Right forelimb (tissue), 1 donor: ENCODE measurements at regions not wholly inside any gene's neighbourhood (a gene's known extent, or its start where the extent isn't known, plus 50 kb on each side); places are given as distances from the start of the nearest gene placed in this dataset.

ENCODE experiments used
- DNase-seq: peaks from one replicate; pipeline ENCODE4 v3.0.0-alpha.2; 2018

DNA sequence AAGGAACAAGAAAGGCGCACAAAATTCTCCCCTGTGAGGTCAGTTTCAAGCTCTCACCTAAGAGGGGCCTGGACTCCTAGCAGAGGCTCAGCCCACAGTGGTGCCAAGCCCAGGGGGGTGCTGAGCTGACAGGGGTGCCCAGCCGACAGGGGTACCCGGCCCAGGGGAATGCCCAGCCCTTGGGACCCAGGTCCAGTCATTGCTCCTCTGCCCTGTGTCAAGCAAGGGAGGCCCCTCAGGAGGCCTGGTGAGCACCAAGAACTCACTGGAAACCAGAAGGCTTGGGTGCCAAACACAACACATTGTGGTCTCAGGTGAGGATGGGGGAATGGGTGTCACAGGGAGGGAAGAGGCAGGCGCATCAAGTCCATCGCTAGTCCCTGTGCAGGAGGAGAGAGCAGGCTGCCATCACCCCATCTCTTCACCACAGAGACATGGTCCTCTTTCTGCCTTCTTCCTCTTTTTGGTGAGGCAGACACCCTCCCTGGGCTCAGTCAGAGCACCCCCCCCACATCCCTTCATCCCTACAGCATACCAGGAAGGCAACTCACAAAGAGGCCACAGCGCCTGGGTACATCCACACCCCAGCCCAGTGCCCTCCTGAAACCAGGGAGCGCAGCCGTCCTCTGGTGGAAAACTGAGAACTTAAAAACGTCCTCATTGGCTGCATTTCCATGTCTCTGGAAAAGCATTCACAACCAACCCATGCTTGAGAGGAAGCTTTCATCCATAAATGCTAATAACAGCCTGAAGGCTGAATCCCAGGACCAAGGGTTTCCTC lies 111.3 kb downstream of the BANF2 start:
- no peak for DNase-seq

DNA sequence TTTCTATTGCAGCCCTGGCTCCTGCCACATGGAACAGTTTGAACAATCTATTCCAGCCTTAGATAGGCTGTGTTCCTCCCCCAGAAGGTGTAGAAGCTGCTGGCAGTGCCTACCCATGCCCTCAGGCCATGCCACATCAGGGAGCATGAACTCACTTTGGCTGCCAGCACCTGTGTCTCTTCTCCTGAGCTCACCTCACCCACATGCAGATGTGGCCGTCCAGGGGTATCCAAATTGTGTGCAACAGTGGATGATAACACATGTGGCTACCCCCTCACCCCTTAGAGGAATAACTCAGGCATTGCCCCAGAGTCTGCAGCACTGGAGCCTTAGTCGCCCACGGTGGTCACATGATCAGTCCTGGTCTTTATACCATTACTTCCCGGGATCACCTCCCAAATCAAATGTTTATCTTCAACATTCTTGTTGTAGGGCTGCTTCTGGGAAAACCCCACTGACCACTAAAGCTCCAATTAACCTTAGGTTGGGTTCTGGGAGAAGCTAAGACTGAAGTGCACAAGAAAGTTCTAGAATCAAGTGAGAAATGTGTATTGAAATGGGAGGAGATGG lies 110.4 kb downstream of the BANF2 start:
- no peak for DNase-seq

DNA sequence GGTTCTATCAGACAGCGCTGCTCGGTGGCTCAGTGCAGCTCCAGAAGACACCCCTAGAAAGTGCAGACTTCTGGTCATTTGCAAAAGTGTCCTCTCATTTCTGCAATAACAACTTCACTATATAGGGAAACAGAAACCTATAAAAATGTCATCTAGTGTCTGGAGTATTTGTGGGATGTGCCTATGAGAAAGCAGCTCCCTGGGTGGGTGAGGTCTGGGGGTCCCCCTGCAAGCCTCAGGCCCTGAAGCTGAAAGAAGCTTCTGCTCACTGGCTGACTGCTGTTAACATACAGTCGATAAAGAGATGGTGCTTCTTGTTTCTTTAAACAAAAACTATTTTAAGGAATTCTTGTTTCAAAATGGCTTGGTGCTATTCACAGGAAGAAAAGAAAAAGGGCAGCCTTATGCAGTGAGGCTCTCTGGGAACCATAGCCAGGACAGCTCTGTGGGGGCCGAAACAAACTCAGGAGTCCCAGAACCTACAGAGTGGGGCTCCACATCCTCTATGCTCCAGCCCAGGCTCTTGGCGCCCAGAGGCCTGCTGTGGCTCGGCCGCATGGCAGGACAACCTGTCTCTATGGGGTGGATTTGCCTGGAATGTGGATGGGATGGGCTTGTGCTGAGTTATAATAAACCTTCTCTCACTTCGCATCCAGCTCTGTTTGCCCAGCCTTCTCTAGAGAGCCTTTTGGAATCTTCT lies 109.7 kb downstream of the BANF2 start:
- DNase-seq, result no peak

DNA sequence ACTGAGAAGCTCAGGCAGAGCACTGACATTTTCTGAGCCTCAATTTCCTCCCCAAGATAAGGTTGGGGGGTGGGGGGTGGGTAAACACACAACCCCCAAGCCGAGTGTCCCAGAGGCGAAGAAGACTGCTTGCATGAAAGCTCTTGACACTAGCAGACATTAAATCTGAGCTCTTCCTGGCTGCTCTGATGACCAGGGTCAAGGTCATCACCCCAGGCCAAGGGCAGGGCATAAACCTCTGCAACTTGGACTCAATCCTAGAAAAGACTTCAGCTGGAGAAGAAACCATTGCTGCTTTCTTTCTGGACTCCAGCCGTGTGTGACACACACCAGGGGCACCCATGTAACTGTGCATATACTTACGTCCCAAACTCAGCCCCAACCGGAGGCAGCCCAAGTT lies 109.0 kb downstream of the BANF2 start:
- DNase-seq, result no peak

DNA sequence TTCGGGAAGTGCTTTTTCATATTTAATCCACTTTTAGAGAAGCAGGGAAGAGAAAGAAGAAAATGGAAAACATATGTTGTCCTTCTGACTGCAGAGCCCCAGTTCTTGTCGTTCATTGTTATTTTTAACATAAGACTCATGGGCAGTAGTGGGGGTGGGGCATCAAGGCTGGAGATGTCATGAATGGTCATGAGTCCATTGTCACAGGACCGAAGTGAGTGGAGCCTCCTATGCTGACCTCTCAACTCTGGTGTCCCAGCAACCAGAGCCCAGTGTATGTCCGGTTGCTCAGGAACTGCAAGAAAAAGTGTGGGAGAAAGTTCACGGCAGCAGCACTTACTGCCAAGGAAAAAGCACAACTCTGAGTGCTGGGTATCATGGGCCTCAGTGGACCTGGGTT lies 108.6 kb downstream of the BANF2 start:
- peak; percentile 66 for DNase-seq

DNA sequence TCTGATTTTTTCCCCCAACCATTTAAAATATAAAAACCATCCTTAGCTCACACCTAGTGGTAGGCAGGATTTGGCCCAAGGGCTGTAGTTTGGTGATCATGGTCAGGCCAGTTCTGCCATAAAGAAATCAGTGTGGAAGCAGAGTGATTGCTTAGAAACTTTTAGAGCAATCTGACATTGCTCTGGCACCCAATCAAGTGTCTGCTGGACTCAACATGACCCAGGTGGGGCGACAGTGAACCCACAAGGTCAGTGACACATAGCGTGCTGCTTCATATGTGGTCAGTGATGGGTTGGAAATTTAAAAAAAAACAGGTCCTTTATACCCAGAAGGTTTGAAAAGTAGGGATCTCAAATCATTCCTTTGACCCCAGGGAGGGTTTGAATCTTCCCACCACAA lies 107.9 kb downstream of the BANF2 start:
- no peak for DNase-seq

DNA sequence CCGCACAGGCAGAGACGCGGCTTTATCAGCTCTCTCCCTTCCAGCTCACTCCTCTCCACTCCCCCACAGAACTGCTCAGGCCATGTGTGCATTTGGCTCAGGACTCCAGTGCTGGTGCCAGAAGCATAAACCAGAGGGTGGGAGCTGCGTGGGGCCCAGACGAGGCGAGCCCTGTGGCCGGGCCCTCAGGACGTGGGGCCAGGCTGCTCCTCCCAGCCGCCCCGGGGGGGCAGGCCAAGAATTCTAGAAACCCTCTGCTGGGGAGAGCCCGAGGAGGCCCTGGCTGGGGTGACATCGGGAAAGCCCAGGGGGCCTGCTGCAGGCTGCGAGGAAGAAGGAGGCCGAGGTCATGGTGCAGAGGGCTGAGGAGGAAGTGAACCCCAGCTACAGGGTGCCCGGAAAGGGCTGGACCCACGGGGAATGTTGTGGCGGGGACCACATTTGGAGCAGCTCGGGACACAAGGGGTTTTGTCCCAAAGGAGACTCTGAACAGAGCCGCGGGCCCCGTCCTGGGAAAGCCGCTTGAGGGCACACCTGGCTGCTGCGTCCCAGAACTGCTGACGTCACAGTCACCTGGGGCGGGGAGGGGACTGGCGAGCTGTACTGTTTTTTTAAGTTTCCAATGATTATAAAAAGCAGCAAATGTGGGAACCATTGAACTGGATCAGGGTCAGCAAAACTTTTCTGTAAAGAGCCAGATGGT lies 107.1 kb downstream of the BANF2 start:
- DNase-seq, result peak; percentile 93

DNA sequence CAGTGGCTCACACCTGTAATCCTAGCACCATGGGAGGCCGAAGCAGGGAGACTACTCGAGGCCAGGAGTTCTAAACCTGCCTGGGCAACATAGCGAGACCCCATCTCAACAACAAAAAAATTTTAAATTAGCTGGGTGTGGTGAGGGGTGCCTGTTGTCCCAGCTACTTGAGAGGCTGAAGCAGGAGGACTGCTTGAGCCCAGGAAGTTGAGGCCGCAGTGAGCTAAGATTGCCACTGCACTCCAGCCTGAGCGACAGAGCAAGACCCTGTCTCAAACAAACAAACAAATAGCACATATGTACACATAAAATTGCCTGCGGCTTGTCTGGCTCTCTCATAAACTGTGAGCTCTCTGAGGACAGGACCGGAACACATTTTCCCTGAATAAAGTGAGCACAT lies 106.3 kb downstream of the BANF2 start:
- no peak for DNase-seq

DNA sequence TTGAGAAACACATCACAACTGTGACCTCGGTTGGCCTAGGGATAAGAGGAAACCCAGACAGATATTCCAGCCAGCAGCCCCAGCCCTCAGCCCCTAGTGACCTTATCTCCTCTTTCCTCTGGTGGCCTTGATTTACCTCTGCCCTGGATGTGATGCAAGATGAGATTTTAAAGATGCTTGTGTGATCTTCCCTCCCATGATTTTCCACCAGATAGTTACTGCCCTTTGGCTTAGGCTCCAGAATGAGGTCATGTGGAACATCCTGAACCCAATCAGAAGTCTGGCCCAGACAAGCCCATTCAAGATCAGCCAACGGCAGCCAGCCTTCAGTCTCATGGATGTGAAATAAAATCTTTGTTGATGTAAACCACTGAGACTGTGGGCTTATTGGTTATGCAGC lies 104.0 kb downstream of the BANF2 start:
- DNase-seq, result no peak

DNA sequence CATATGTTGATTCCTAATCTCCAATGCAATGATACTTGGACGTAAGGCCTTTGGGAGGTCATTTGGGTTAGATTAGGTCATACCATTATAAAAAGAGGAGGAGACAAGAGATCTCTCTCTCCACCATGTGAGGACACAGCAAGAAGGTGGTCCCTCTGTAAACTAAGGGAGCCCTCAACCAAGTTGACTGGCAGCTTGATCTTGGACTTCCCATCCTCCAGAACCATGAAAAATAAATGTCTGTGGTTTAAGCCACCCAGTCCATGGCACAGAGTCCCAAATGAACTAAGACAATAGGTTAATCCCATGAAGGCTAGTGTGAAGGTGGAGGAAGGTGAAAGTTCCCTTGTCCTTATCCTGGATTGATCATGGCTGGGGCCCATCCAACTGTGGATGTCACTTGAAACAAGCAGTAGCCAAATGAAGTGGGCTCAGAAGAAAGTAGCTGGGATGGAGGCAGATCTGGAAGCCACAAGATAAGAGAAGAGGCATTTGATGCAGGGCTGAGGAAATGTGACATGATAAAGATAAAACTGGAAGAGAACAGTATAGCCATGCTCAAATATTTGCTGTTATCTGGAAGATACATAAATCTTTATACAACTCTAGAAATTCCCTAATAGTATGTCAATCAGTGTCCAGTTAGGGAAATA lies 99.9 kb downstream of the BANF2 start:
- no peak for DNase-seq

DNA sequence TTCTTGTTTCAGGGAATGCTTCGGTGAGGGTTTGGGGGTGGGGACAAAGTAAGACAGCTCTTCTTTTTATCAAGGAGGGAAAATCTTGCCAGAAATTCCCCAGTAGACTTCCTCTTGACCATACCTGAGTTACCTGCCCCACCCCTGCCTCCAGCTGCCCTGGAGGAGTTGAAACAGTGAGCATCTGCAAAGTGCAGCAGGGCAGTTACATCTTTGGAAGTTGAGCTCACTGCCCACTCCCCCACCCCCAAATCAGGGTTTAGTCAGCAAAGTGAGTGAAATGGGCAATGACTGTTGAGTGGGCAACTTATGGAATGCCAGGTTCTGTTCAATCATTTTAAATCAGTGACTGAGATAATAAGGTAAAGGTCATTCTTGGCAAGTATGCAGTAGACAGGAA lies 98.8 kb downstream of the BANF2 start:
- no peak for DNase-seq

DNA sequence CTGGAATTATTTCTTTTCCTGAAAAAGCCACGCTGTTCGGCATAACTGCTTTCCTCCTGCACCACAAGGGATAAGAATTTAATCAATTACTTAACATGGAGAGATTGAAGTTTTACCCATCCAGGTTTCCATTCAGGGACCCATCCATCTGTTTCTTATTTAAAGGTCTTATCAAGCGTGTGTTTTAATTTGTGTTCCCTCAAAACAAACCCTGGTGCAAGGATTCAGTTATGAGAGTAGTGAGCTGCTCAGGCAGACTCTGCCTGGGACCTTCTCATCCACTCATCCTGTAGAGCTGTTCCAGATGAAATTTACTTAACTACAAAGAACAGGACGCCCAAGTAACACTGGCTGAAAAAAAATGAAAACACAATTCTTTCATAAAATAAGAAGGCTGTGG lies 97.8 kb downstream of the BANF2 start:
- no peak for DNase-seq

DNA sequence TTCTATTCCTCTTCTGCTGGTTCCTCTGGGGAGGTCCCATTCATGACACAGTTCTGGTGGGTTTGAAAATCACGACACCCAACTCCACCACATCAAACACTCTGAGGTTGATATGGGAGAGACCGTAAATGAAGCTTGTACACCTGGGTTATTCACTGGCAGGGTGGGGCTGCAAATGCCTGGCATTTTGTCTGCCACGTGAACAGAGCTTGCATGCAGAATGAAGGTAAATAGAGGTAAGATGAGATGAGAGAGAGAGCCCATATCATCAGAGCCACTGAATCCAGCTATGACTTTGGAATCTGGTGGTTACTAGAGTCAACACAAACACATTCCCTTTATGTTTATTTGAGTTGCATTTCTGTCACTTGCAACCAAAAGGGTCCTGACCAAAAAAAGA lies 97.4 kb downstream of the BANF2 start:
- no peak for DNase-seq

DNA sequence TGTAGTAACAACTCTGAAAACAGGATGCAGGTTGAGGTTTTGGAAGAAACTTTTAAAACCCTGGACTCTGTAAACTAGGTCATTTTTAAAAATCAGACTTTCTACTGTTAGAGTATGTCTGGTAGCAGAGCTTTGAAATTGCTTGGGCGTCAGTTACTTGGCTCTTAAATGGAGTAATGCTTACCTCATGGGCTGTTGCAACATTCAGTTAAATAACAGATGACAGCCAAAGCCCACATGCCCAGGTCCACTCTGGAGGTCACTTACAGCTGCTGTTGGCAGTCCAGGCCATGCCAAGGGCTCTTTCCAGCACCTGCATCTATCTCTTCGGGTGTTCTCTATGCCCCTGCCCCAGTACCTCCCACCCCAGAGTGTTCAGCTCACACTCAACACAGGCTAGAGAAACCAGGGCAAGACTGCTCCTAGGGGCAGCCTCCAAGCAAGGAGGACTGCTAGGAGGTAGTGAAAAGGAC lies 96.4 kb downstream of the BANF2 start:
- DNase-seq, result no peak

DNA sequence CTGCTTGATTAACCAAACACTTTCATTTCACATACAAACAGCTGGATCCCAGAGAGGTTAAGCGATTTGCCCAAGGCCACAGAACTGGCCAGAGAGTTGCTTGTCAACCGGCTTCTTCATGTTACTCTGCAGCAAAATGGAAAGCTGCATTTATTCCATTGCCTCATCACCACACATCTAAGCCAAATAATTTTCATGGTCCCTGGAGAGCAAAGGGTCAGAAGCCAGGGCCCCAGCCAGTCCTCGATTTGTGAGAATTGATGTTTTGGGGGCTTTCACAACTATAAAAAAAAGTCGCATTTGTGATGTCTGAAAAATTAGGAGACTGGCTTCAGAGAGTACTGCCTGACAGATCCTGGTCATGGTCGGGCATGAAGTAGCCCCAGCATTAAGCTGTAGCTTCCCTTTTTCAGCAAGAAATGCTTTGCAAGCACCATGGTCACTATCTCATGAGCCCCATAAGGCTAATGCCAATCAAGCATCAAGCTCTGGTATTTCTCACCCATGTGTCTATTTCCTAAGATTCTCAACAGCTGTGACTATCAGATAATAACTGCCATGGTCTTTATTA lies 95.8 kb downstream of the BANF2 start:
- no peak for DNase-seq

DNA sequence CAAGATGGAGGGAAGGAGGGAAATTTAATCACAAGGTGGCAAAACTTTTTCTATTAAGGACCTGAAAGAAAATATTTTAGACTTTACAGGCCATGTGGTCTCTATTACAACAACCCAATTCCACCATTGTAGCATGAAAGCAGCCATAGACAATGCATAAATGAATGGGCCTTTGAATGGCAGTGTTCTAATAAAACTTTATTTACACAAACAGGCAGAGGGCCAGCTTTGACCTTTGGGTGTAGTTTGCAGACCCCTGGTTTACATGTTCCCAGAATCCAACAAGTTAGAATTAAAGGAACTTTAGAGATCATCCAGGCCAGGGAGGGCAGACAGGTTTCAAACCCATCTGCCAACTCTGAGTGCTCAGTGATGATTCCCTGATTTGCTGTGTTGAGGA lies 95.2 kb downstream of the BANF2 start:
- DNase-seq, result no peak

DNA sequence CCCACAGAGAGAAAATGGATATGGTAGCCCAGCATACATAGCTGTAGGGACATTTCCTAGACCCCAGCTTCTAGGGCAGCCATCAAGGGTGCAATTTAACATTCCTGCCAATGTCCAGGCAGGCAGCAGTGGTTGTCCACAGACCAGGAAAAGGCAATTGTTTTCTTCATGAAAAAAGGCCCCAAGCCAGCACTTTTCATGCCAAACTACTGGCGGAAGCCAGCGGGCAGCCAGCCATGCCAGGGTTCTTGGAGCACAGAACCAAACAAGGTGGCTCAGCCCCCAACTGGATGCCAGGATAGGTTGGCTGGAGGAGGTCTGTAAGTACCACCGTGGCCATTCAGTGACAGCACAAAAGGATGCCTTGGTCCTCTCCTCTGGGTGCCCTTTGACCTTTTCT lies 94.6 kb downstream of the BANF2 start:
- DNase-seq, result no peak

DNA sequence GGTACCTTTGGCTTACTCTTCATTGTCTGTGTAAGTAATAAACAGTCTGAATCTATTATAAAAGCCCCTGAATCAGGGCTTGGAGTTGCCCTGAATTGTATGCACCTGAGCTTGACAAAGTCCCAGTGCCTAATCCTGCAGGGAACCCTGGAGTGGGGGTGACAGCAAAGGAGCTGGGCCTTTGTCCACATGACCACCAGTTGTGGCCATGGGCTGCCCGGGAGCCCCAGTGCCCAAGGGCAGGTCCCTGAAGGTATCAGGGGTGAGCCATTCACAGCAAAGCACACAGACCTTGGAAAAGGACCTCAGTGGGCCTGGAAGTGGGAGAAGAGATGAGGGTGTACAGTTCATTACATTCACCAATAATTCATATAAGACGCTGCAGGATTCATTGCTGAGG lies 94.2 kb downstream of the BANF2 start:
- DNase-seq, result no peak

DNA sequence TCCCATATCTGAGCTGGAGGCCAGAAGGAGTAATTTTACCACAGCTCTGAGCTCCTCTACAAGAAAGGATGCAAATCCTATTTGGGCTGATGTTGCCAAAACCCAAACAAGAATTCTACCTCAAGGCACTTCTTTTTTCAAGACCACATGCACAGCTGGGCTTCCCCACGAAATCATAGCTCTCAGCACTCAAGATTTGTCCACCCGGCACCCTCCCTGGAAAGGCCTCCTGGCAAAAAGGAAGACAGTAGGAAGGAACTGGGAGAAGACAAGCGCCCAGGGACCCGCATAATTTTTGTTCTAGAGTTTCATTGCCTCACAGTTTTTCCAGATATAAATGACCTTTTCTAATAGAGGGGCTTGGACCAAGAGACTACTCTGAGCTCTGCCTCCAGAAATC lies 90.5 kb downstream of the BANF2 start:
- DNase-seq, result no peak

DNA sequence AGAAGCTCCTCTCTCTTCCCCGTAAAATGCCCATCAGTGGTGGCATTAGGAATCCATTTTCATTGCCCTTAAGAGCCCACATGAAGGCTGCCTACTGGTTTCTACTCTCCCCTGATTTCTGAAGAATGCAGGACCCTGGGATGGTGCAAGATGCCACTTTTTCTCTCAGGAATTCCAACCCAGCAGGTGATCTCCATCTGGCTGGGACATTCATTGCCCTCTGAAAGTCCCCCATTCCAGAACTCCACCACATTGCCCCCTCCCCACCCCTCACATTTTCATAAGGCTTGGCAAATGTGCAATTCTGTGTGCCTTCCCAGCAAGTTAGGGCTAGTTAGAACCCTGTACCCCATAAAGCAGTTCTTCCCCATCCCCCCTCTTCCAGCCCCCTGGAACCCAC lies 88.0 kb downstream of the BANF2 start:
- DNase-seq, result no peak

DNA sequence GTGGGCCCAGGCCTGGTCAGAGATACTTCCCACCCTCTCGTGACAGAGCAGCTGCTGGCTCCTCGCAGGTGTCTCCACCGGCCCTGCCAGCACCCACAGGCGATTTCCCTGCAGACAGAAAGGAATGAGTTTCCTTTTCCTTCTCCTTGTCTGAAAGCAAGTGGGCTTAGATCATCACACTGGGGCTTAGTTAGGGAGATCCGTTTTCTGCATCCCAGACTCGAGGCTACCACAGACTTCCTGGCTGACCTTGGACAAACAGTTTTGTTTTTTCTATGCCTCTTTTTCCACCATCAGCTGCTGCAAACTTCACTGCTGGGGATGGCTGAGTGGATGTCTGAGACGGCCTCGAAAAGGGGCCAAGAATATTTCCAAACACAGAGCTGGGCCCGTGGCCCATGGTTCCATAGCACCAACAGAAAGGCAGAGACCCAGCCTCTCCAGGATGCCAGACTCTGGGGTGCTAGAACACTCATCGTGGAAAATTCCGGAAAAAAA lies 86.5 kb downstream of the BANF2 start:
- peak; percentile 68 for DNase-seq
